Stimulated activated CD4-positive, alpha-beta T cell treated with anti-CD3 and anti-CD28 coated beads, Interleukin-12 subunit alpha, Interleukin-12 subunit beta, amount 100 ng/mL, for 4 hours (primary cell): ENCODE measurements at regions not wholly inside any gene's neighbourhood (a gene's known extent, or its start where the extent isn't known, plus 50 kb on each side); places are given as distances from the start of the nearest gene placed in this dataset.
"Not testable (repeated sequence)": the region's sequence is repeated elsewhere in the genome, so short reads cannot be mapped to it uniquely, and the experiment has no call there.

Experiments used
- DNase-seq: peaks from one replicate; pipeline ENCODE4 v3.0.0-alpha.2; 2020

- not testable (repeated sequence) for DNase-seq
Measured at GRCh38 chr19:34871911-34872310, 54.8 kb upstream of the ZNF30 start.

GRCh38 chr19:34867631-34868030 is 59.1 kb upstream of the ZNF30 start:
- DNase-seq, result no peak

DNA sequence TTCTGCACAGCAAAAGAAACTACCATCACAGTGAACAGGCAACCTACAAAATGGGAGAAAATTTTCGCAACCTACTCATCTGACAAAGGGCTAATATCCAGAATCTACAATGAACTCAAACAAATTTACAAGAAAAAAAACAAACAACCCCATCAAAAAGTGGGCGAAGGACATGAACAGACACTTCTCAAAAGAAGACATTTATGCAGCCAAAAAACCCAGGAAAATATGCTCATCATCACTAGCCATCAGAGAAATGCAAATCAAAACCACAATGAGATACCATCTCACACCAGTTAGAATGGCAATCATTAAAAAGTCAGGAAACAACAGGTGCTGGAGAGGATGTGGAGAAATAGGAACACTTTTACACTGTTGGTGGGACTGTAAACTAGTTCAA is 61.5 kb upstream of the ZNF30 start:
- not testable (repeated sequence) for DNase-seq

DNA sequence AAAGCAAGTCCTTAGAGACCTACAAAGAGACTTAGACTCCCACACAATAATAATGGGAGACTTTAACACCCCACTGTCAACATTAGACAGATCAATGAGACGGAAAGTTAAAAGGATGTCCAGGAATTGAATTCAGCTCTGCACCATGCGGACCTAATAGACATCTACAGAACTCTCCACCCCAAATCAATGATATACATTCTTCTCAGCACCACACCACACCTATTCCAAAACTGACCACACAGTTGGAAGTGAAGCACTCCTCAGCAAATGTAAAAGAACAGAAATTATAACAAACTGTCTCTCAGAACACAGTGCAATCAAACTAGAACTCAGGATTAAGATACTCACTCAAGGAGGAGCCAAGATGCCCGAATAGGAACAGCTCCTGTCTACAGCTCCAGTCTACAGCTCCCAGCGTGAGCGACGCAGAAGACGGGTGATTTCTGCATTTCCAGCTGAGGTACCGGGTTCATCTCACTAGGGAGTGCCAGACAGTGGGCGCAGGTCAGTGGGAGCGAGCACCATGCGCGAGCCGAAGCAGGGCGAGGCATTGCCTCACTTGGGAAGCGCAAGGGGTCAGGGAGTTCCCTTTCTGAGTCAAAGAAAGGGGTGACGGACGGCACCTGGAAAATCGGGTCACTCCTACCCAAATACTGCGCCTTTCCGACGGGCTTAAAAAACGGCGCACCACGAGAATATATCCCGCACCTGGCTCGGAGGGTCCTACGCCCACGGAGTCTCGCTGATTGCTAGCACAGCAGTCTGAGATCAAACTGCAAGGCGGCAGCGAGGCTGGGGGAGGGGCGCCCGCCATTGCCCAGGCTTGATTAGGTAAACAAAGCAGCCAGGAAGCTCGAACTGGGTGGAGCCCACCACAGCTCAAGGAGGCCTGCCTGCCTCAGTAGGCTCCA is 66.6 kb upstream of the ZNF30 start:
- DNase-seq, result not testable (repeated sequence)

GRCh38 chr19:34859325-34859724 is 67.4 kb upstream of the ZNF30 start:
- not testable (repeated sequence) for DNase-seq

DNA sequence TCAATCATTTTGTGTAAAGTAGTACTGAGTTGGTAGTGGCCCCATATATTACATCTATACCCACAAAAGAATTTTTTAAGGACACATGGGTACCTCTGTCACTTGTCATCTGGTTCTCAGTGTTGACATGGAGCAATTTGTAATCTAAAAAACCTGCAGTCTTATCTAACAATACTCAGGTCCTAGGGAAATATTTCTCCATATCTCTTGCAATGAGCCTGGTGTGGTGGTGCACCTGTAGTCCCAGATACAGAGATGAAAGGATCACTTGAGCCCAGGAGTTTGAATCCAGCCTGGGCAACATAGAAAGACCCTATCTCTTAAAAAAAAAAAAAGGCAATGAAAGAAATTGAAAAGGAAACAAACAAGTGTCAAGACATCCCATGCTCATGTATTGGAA is 70.7 kb upstream of the ZNF30 start:
- DNase-seq, result no peak

DNA sequence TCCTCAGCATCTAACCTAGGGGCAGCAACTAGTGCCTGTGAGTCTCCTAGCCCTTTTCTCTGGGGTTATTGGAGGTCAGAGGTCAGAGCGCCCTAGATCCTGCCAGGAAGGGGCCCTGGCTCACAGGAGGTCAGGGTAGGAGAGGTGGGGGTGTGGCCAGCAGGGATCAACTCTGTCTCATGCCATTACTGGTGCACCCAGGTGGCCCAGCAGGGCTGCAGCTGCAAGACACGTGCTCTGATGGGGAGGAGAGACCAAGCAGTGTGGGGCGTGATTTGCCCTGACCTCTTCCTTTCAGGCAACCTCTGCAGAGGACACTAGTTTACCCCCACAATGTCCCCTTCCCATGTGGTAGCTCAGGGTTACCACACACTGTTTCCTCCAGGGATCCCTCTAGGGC is 73.3 kb upstream of the ZNF30 start:
- no peak for DNase-seq

DNA sequence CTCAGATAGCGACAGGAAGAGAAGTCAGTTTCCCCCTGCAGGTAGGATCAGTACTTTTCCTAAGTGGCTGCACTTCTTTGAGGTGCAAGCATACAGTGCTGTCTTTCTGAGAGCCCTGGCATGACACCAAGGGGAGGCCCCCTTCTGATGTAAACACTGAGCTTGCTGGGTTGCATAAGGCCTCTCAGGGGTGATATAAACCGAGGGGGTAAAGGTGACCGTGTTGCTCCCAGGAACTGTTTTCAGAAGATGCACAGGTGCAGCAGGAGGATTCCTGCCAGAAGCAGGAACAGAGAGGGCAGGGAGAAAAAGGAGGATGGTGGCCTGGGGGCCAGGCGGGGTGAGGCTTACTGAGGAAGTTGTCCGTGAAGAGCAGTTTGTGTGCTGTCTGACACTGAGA is 74.0 kb upstream of the ZNF30 start:
- no peak for DNase-seq

DNA sequence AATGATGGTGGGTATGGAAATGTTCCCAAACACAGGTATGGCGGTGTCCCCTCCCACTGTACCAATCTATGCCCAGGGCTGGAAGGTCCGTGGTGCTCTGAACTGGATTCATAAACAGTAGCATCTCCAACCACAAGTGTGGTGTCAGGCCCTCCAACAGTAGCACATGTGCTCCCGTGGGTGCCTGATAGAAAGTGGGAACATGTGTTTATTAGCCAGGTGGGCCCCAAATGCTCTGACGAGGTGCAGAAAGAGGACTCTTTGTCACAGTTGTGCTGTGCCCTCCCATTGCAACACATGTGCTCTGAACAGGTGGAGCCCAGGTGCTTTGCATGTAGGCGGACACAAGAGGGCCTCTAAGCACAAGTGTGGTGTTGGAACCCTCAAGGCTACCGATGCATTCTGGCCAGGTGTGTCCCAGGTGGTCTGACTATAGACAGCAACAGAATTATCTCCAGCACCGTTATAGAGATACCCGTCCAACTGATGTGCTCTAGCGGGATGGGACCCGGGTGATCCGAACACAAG is 75.4 kb upstream of the ZNF30 start:
- DNase-seq, result no peak

DNA sequence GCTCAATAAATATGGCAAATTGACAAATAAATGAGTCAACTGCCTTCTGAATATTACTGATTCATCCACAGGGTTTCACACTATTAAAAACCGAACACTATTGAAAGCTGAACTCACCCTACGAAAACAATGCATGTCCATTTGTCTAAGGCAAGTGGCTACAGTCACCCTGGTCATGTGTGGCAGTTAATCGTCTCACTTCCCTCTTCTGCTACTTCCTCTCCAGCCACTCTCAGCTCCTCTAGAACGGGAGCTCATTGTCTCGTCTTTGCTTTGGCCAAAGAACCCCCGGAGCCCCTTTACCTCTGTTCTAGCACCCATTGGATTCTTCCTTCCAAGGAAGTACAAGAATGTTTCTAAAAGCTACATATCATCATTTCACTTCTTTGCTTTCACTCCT is 74.4 kb upstream of the ZNF599 start:
- no peak for DNase-seq

DNA sequence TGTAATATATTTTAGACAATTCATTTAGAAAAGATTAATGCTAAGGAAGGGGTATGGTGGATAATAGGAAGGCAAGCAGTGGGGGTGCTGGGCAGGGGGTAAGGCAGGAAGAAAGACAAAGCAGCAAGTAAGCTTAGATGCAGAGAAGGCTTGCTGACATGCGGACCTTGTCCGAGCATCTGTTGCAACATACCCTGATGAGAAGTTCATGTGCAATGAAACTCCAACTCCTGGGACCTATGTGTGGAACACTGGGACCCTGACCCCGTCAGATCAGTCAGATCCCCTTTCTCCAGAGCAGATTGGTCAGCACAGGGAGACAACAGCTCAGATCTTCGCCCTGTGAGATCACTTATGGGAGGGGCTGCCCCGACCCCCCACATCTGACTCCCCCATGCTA is 71.3 kb upstream of the ZNF599 start:
- DNase-seq, result no peak

DNA sequence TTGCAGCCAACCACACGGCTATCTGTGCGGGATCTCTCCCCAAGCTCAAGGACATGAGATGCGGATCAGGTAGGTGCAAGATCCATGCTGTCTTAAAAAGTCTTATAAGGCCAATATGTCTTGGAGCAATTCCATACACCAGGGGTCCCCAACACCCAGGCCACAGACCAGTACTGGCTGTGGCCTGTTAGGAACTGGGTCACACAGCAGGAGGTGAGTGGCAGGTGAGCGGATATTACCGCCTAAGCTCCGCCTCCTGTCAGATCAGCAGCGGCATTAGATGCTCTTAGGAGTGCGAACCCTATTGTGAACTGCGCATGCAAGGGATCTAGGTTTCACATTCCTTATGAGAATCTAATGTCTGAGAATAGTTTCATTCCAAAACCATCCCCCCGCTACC is 68.8 kb upstream of the ZNF599 start:
- no peak for DNase-seq

GRCh38 chr19:34838753-34839431 is 65.9 kb upstream of the ZNF599 start:
- peak; percentile 24 for DNase-seq

DNA sequence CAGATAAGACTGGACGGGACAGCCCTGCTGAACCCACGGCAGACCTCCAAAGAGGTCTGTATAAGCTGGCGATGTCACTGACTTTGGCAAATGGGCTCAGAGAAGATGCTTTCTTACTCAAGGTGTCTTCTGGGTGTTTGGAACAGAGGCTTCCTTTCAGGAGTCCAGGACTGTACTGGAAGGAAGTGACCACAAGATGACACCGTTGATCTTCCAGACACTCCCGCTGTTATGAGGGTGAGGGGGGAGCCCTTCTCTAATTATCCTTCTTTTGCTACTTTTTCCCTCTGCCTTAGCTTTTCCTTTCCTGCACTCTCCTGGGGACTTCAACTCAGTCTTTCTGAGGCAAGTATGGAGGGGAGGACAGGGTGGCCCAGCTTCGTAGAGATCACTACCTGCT is 65.2 kb upstream of the ZNF599 start:
- DNase-seq, result no peak

- DNase-seq, result no peak
Measured at GRCh38 chr19:34837262-34837661, 64.2 kb upstream of the ZNF599 start.

DNA sequence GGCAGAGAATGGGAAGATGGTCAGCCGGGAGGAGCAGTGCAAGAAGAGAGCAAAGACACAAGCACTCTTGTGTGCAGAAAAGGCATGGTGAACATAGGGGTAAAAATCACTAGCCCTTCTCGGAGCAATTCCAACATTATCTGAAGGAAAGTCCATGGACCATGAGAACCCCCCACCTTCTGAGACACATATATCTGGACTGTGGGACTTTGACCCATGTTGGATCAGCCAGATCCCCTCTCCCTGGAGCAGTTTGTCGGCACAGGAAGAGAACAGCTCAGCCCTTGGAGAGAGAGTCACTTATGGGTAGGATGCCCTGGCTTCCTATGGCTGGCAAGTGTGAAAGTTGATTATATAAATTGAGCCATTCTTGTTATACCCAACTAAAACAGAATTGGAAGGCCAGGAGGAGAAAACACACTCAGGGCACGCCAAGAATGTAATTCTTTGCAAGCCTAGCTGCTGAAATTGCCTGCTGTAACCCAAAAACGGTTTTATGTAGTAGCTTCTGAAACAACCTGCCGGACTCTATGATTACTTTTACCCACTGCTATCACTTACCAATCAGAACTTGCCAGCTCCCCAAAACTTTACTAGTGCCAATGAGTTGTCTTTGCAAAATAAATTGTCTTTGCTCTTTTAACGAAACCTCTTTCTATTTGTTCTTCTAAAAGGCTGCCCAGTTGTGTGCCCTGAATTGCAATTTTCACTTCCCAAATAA is 62.8 kb upstream of the ZNF599 start:
- DNase-seq, result no peak

GRCh38 chr19:34834472-34835061 is 61.6 kb upstream of the ZNF599 start:
- no peak for DNase-seq

DNA sequence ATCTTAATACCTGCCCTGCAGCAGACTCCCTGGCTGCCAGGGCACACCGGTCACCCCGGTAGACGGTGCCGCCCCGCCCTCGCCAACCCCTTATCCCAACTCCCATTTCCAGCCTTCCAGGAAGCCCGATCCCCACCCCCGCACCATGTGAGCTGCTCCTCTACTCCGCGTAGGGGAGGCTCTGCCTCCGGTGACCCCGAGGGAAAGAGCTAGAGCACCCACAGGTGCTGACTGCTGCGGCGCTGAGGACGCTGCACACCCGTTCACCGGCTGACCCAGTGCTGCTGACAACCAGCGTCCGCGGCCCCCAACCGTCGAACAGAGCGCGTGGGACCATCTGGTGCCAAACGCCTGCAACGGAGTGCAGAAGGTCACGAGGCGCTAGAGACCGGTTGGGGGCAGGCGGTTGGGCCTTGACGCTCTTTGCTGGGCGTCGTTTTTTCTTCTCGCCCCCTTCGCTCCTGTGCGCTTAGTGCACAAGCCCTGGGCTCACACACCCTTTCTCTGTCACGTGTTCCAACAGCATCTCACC is 59.6 kb upstream of the ZNF599 start:
- no peak for DNase-seq

GRCh38 chr19:34831714-34832113 is 58.7 kb upstream of the ZNF599 start:
- DNase-seq, result no peak

DNA sequence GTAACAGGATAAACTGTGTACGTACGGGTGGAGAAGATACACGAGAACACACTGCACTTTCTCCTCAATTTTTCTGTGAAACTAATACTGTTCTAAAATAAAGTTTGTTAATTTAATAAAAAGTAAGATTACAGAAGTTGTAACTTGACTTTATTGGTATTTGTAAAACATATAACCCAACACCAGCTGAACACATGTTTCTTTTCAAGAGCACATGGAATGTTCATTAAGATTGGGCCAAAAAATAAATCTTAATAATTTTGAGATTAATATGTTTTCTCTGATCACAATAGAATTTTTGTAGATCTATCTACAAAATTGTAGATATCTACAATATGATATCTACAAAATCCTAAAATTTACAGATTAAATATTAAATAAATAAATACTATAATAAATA is 55.1 kb upstream of the ZNF599 start:
- no peak for DNase-seq

- DNase-seq, result no peak
Measured at GRCh38 chr19:34825212-34825611, 52.2 kb upstream of the ZNF599 start.

DNA sequence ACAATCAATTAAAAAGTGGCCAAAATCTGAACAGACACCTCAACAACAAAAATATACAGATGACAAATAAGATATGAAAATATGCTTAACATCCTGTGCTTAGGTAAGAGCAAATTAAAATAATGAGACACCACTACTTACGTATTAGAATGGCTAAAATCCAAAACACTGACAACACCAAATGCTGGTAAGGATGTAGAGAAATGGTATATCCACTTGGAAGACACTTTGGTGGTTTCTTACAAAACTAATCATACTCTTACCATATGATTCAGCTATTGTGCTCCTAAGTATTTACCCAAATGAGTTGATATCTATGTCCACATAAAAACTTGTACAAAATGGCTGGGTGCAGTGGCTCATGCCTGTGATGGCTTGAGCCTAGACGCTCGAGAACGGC is 51.7 kb upstream of the ZNF599 start:
- DNase-seq, result no peak
